KMS-11 (cell line): ENCODE measurements at regions not wholly inside any gene's neighbourhood (a gene's known extent, or its start where the extent isn't known, plus 50 kb on each side); places are given as distances from the start of the nearest gene placed in this dataset.

ENCODE experiments used
- H2AFZ ChIP-seq: fragments of 200-600 bp; sonication (generic); 2 replicates; pipeline ENCODE4 v1.6.1; 2016; ENCODE audit warnings: antibody characterized with exemption, mixed run types, low read depth
- H3K27ac ChIP-seq: fragments of 200-600 bp; sonication (generic); 2 replicates; pipeline ENCODE4 v1.6.1; 2016; ENCODE audit warnings: mild to moderate bottlenecking, mixed run types
- H3K27me3 ChIP-seq: fragments of 200-600 bp; sonication (generic); 2 replicates; pipeline ENCODE4 v1.6.1; 2017; ENCODE audit warnings: mild to moderate bottlenecking, low read depth, mixed run types, moderate library complexity; ENCODE audit not compliant: insufficient read depth
- H3K36me3 ChIP-seq: fragments of 200-600 bp; sonication (generic); 2 replicates; pipeline ENCODE4 v1.6.1; 2017; ENCODE audit warnings: mild to moderate bottlenecking, mixed run types; ENCODE audit not compliant: insufficient read depth
- H3K4me1 ChIP-seq: fragments of 200-600 bp; sonication (generic); 2 replicates; pipeline ENCODE4 v1.6.1; 2016; ENCODE audit warnings: mild to moderate bottlenecking, low read depth, mixed run types; ENCODE audit not compliant: poor library complexity, severe bottlenecking
- H3K4me2 ChIP-seq: fragments of 200-600 bp; sonication (generic); 2 replicates; pipeline ENCODE4 v1.7.0; 2016; ENCODE audit warnings: mild to moderate bottlenecking, mixed run types
- H3K4me3 ChIP-seq: fragments of 200-600 bp; sonication (generic); IDR thresholded peaks from 2 replicates; pipeline ENCODE4 v1.6.1; 2017; ENCODE audit warnings: low read depth, low read length, mixed read lengths; ENCODE audit not compliant: insufficient read depth
- H3K79me2 ChIP-seq: fragments of 200-600 bp; sonication (generic); 2 replicates; pipeline ENCODE4 v1.6.1; 2016; ENCODE audit warnings: low read depth, mixed run types; ENCODE audit not compliant: insufficient read depth
- H3K9ac ChIP-seq: fragments of 200-600 bp; sonication (generic); 2 replicates; pipeline ENCODE4 v1.6.1; 2016; ENCODE audit warnings: mild to moderate bottlenecking, mixed run types
- H4K20me1 ChIP-seq: fragments of 200-600 bp; sonication (generic); 2 replicates; pipeline ENCODE4 v1.6.1; 2016; ENCODE audit warnings: mild to moderate bottlenecking, mixed run types; ENCODE audit not compliant: insufficient read depth
- TF ChIP-seq, protein P1 (sequence below): fragments of 200-600 bp; sonication (generic); conservative IDR thresholded peaks from 2 replicates; pipeline ENCODE4 v1.6.1; 2017; ENCODE audit warnings: low read depth, mild to moderate bottlenecking, antibody characterized with exemption, low read length, moderate library complexity, mixed read lengths

DNA sequence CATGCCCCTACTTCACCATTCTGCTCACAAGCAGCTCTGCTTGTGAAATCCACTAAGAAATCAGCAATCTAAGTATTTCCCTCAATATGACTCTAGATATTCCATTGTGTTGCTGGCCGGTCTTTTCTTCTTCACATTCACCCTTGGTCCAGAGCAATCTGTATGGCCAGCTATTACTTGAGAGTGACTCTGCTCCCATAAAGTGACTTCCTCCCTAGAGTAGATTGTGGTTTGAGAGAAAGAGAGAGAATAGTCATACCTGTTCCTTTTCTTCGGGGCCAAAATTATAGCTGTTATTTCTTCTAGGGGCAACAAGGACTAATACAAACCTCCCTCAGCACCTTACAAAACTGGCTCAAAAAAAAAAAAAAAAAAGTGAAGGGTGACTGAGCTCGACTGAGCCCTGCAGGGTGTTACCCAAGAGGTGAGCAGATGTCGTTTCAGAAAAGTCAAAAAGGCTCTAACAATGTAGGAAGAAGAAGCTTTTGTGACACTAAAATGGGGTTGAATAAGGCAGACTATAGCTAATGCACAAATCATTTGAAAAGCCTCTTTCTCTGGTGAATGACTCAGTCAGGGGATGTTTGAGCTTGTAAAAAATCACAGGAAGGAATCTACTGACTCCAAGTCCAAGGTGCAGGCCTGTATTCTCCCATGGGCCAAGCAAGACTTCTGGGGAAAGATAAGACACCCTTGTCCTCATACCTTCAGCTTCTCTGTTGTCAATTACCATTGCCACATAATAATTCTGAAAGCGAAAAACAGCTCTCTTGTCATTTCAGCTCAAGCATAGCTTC lies 161.0 kb upstream of the SLC24A5 start:
- Histone ChIP-seq H3K4me1 (peaks cover 52% of the 10 kb centered on the region), H3K9ac (no peak overlapping the region), H3K4me3 (no peak overlapping the region), H3K36me3 (no peaks in the 10 kb centered on the region), H2AFZ (peak overlapping the region; percentile 17; the same call in 1 of the 2 replicates), H3K4me2 (peak overlapping the region; percentile 67; the same call in 1 of the 2 replicates), H4K20me1 (no peaks in the 10 kb centered on the region), H3K27ac (peak overlapping the region; percentile 72; the same call in 1 of the 2 replicates), H3K27me3 (no peaks in the 10 kb centered on the region), H3K79me2 (no peaks in the 10 kb centered on the region)
- TF ChIP-seq, protein P1, sequence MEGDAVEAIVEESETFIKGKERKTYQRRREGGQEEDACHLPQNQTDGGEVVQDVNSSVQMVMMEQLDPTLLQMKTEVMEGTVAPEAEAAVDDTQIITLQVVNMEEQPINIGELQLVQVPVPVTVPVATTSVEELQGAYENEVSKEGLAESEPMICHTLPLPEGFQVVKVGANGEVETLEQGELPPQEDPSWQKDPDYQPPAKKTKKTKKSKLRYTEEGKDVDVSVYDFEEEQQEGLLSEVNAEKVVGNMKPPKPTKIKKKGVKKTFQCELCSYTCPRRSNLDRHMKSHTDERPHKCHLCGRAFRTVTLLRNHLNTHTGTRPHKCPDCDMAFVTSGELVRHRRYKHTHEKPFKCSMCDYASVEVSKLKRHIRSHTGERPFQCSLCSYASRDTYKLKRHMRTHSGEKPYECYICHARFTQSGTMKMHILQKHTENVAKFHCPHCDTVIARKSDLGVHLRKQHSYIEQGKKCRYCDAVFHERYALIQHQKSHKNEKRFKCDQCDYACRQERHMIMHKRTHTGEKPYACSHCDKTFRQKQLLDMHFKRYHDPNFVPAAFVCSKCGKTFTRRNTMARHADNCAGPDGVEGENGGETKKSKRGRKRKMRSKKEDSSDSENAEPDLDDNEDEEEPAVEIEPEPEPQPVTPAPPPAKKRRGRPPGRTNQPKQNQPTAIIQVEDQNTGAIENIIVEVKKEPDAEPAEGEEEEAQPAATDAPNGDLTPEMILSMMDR: no peak

DNA sequence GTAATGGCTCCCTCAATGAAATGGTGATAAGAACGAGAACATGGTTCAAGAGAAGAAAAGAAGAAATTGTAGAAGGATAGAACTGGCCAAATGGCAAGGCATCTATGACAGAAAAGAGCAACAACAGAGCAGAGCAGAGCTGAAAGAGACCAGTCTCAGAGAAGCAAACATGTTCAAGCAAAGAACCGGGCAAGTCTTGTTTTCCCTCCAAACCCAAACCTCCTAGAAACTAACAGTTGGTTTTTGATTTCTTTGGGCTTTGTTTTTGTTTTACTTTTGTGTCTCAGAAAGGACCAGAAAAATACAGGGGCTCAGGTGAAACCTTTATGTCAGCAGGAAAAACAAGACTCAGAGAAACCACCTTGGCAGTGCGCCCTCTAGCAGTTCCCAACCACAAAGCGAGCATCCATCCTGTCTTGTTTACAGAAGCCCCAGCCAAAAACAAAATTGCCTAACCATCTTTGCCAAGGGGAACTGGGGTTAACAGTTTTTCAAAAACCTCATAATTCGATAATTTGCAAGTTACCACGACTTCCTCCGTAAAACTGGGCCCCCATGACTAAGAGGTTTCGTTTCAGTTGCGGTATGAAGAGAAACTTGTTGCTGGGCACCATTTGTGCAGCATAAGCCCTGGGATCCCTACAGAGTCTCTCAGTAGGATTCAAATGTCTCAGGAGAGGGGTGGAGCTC lies 159.2 kb upstream of the SLC24A5 start:
- Histone ChIP-seq H3K27ac (peak overlapping the region; percentile 72), H2AFZ (peak overlapping the region; percentile 17; the same call in 1 of the 2 replicates), H3K4me2 (peak overlapping the region; percentile 67), H3K9ac (peak overlapping the region; percentile 28; the same call in 1 of the 2 replicates), H3K4me3 (no peak overlapping the region), H3K27me3 (no peaks in the 10 kb centered on the region), H3K4me1 (peaks cover 52% of the 10 kb centered on the region), H4K20me1 (no peaks in the 10 kb centered on the region), H3K79me2 (no peaks in the 10 kb centered on the region), H3K36me3 (no peaks in the 10 kb centered on the region)
- TF ChIP-seq, protein P1: peak; percentile 66

DNA sequence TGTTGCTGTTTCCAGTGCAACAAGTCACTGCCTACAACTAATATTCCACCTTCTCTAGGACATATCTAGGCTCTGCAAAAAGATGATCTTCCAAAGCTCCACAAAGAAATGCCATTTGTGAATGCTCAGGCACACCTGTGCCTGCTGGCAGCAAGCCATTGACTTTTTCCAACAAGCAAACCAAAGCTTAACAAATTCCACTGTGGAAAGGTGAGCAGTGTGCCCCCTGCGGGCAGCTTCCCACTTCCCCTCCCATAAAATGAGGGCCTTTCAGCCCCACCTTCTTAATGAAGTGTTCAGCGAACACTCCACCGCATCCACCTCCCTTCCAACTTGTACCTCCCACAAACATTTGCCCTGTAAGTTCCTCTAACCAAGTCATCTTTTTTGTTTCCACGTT lies 157.5 kb upstream of the SLC24A5 start:
- no peaks in the 10 kb centered on the region for H3K36me3 ChIP-seq
- H4K20me1 ChIP-seq: no peaks in the 10 kb centered on the region
- peaks cover 51% of the 10 kb centered on the region for H3K4me1 ChIP-seq
- peak overlapping the region; percentile 67; the same call in 1 of the 2 replicates for H3K4me2 ChIP-seq
- TF ChIP-seq, protein P1: no peak
- H3K27me3 ChIP-seq: no peaks in the 10 kb centered on the region
- no peak overlapping the region for H3K4me3 ChIP-seq
- H3K27ac ChIP-seq: no peak overlapping the region
- no peak overlapping the region for H2AFZ ChIP-seq
- no peak overlapping the region for H3K9ac ChIP-seq
- no peaks in the 10 kb centered on the region for H3K79me2 ChIP-seq

DNA sequence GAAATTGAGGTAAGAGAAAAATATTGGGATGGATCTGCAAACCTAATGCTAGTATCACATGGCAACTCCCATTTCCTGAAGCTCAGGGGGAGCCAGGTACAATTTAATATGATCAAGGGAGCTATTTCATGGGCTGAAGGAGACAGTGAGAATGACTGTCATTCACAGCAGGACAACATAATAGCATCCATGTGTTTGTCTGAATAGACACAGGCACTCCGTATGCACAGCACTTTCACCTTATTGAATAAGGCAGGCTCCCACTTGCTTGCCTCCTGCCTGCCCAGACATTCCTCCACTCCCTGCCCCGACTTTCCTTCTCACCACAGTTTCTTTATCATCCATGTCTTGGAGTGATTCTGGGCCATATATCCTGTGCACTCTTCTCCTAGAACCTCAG lies 156.6 kb upstream of the SLC24A5 start:
- no peak overlapping the region for H3K4me3 ChIP-seq
- H3K9ac ChIP-seq: no peak overlapping the region

More for the DNA sequence above, 156.6 kb upstream of the SLC24A5 start:
- Histone ChIP-seq H3K27ac (no peak overlapping the region), H2AFZ (no peak overlapping the region), H3K36me3 (no peaks in the 10 kb centered on the region), H3K4me1 (peaks cover 42% of the 10 kb centered on the region), H3K4me2 (no peak overlapping the region), H3K79me2 (no peaks in the 10 kb centered on the region), H3K27me3 (no peaks in the 10 kb centered on the region), H4K20me1 (no peaks in the 10 kb centered on the region)
- TF ChIP-seq, protein P1: no peak
